Large intestine (tissue), 3 donors: ENCODE measurements at regions not wholly inside any gene's neighbourhood (a gene's known extent, or its start where the extent isn't known, plus 50 kb on each side); places are given as distances from the start of the nearest gene placed in this dataset.

Experiments used
- DNase-seq, 2 donors: peaks; one replicate each; pipeline versions ENCODE4 v3.0.0 to v3.0.0-alpha.2; 2013
- H3K27ac ChIP-seq: one replicate; pipeline ENCODE4 v1.5.1; 2013; ENCODE audit warnings: low read length
- H3K27me3 ChIP-seq: 2 replicates; pipeline ENCODE4 v1.6.1; 2013; ENCODE audit warnings: low read length; ENCODE audit not compliant: control insufficient read depth, insufficient read depth
- H3K36me3 ChIP-seq: 2 replicates; pipeline ENCODE4 v1.6.1; 2013; ENCODE audit warnings: low read length; ENCODE audit not compliant: control insufficient read depth, insufficient read depth
- H3K4me1 ChIP-seq: one replicate; pipeline ENCODE4 v1.6.1; 2013; ENCODE audit warnings: low read length; ENCODE audit not compliant: control insufficient read depth, insufficient read depth
- H3K4me3 ChIP-seq: one replicate; pipeline ENCODE4 v1.5.1; 2013; ENCODE audit warnings: low read length
- H3K9me3 ChIP-seq: one replicate; pipeline ENCODE4 v1.6.1; 2013; ENCODE audit warnings: mild to moderate bottlenecking, low read depth, low read length, moderate library complexity; ENCODE audit not compliant: control insufficient read depth
- WGBS: methylation state at CpG from one replicate; pipeline ENCODE4 v1.1.5; 2013; ENCODE audit warnings: low lambda C conversion rate; ENCODE audit not compliant: insufficient coverage; 5-methylcytosine and 5-hydroxymethylcytosine counted together

GRCh38 chr6:43856005-43856765, 86.2 kb downstream of the VEGFA start:
- Histone ChIP-seq H3K4me1 (peaks cover 17% of the 10 kb centered on the region), H3K36me3 (no peaks in the 10 kb centered on the region), H3K9me3 (no peaks in the 10 kb centered on the region), H3K27me3 (no peaks in the 10 kb centered on the region), H3K27ac (no peak overlapping the region), H3K4me3 (no peak overlapping the region)
- no CpG with 5 or more reads among the region's 6 CpGs for WGBS
- DNase-seq: peak in 1 of 2 donors; percentile 50

GRCh38 chr6:43855247-43855646, 85.2 kb downstream of the VEGFA start:
- Histone ChIP-seq H3K9me3 (no peaks in the 10 kb centered on the region), H3K36me3 (no peaks in the 10 kb centered on the region), H3K27ac (no peak overlapping the region), H3K4me1 (peaks cover 27% of the 10 kb centered on the region), H3K27me3 (no peaks in the 10 kb centered on the region), H3K4me3 (no peak overlapping the region)
- 100% methylated on average over 1 of the region's 6 CpGs for WGBS
- DNase-seq: no peak

- H3K27me3 ChIP-seq: no peaks in the 10 kb centered on the region
- no peaks in the 10 kb centered on the region for H3K36me3 ChIP-seq
- H3K4me3 ChIP-seq: no peak overlapping the region
- H3K27ac ChIP-seq: no peak overlapping the region
- H3K4me1 ChIP-seq: peaks cover 32% of the 10 kb centered on the region
- no CpG with 5 or more reads among the region's 5 CpGs for WGBS
- no peak for DNase-seq
- H3K9me3 ChIP-seq: no peaks in the 10 kb centered on the region
These were observed 83.1 kb downstream of the VEGFA start for GRCh38 chr6:43853066-43853650.

GRCh38 chr6:43852350-43852864, 82.4 kb downstream of the VEGFA start:
- no peak overlapping the region for H3K27ac ChIP-seq
- peaks cover 32% of the 10 kb centered on the region for H3K4me1 ChIP-seq
- DNase-seq: no peak
- WGBS: no CpG with 5 or more reads among the region's 4 CpGs
- no peak overlapping the region for H3K4me3 ChIP-seq
- no peaks in the 10 kb centered on the region for H3K27me3 ChIP-seq
- H3K9me3 ChIP-seq: no peaks in the 10 kb centered on the region
- H3K36me3 ChIP-seq: no peaks in the 10 kb centered on the region

GRCh38 chr6:43851204-43851865, 81.3 kb downstream of the VEGFA start:
- Histone ChIP-seq H3K27me3 (no peaks in the 10 kb centered on the region), H3K9me3 (no peaks in the 10 kb centered on the region), H3K4me3 (no peak overlapping the region), H3K27ac (no peak overlapping the region), H3K36me3 (no peaks in the 10 kb centered on the region), H3K4me1 (peaks cover 32% of the 10 kb centered on the region)
- no CpG with 5 or more reads among the region's 10 CpGs for WGBS
- no peak for DNase-seq

GRCh38 chr6:43850314-43851203, 80.5 kb downstream of the VEGFA start:
- no peak for DNase-seq
- H3K9me3 ChIP-seq: no peaks in the 10 kb centered on the region
- WGBS: no CpG with 5 or more reads among the region's 8 CpGs
- H3K4me1 ChIP-seq: peaks cover 32% of the 10 kb centered on the region
- no peaks in the 10 kb centered on the region for H3K36me3 ChIP-seq
- no peak overlapping the region for H3K4me3 ChIP-seq
- no peaks in the 10 kb centered on the region for H3K27me3 ChIP-seq
- no peak overlapping the region for H3K27ac ChIP-seq

- peaks cover 31% of the 10 kb centered on the region for H3K4me1 ChIP-seq
- no peaks in the 10 kb centered on the region for H3K27me3 ChIP-seq
- no peak overlapping the region for H3K27ac ChIP-seq
- no CpG with 5 or more reads among the region's 5 CpGs for WGBS
- no peaks in the 10 kb centered on the region for H3K36me3 ChIP-seq
- H3K4me3 ChIP-seq: no peak overlapping the region
- no peaks in the 10 kb centered on the region for H3K9me3 ChIP-seq
- DNase-seq: no peak
These were observed 79.8 kb downstream of the VEGFA start for GRCh38 chr6:43849844-43850243.

GRCh38 chr6:43848671-43849391, 78.8 kb downstream of the VEGFA start:
- no peak overlapping the region for H3K4me3 ChIP-seq
- H3K9me3 ChIP-seq: no peaks in the 10 kb centered on the region
- peaks cover 24% of the 10 kb centered on the region for H3K4me1 ChIP-seq
- WGBS: no CpG with 5 or more reads among the region's 7 CpGs
- no peaks in the 10 kb centered on the region for H3K27me3 ChIP-seq
- no peaks in the 10 kb centered on the region for H3K36me3 ChIP-seq
- H3K27ac ChIP-seq: no peak overlapping the region
- no peak for DNase-seq

GRCh38 chr6:43847741-43848630, 78.0 kb downstream of the VEGFA start:
- H3K27ac ChIP-seq: no peak overlapping the region
- H3K4me3 ChIP-seq: no peak overlapping the region
- WGBS: 67% methylated on average over 2 of the region's 5 CpGs
- H3K27me3 ChIP-seq: no peaks in the 10 kb centered on the region
- H3K4me1 ChIP-seq: peaks cover 26% of the 10 kb centered on the region
- H3K36me3 ChIP-seq: no peaks in the 10 kb centered on the region
- DNase-seq: no peak
- H3K9me3 ChIP-seq: no peaks in the 10 kb centered on the region
